ENCODE measurements at regions not wholly inside any gene's neighbourhood (a gene's known extent, or its start where the extent isn't known, plus 50 kb on each side); places are given as distances from the start of the nearest gene placed in this dataset.

DNA sequence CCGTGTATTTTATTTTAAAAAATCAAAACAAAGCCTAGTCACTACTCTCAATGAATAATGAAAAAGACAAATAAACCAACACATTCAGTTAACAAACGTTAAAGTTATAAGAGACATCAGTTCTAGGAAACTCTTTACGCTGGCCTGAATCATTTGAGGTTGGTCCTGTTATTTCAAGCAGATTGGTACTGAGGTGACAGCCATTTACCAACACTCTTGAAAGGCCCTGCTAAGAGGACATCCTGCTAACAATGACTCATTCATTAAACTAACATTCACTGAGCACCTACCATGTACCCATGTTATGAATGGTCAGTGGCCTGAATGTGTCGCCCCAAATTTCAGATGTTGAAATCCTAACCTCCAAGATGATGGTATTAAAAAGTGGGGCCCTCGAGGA is 57.1 kb upstream of the ADGRG2 start:
- CTCF ChIA-PET, result no interaction called here
- Mint-ChIP-seq H3K27ac (no peak overlapping the region), H3K4me1 (no peaks in the 10 kb centered on the region), H3K27me3 (ENCODE audit: low read depth) (no peaks in the 10 kb centered on the region; the same call in 1 of the 2 replicates), H3K9me3 (no peaks in the 10 kb centered on the region), H3K4me3 (no peak overlapping the region), H3K36me3 (no peaks in the 10 kb centered on the region)
- no peak for TF ChIP-seq ESRRA (CRISPR knock-in tag; IDR thresholded peaks at IDR 0.05; ENCODE audit: borderline replicate concordance)
- TF ChIP-seq, protein P1, sequence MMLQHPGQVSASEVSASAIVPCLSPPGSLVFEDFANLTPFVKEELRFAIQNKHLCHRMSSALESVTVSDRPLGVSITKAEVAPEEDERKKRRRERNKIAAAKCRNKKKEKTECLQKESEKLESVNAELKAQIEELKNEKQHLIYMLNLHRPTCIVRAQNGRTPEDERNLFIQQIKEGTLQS (CRISPR knock-in tag; conservative IDR thresholded peaks at IDR 0.05), result no peak
- TF ChIP-seq JAZF1 (CRISPR knock-in tag; IDR thresholded peaks at IDR 0.05), result no peak
- TF ChIP-seq MYBL2 (CRISPR knock-in tag; IDR thresholded peaks at IDR 0.05), result no peak
- TF ChIP-seq ARID4B (CRISPR knock-in tag; IDR thresholded peaks at IDR 0.05; ENCODE audit: borderline replicate concordance), result no peak
- no peak for TF ChIP-seq PRRX2 (CRISPR knock-in tag; IDR thresholded peaks at IDR 0.05)
- TF ChIP-seq FOXP1 (CRISPR knock-in tag; IDR thresholded peaks at IDR 0.05; ENCODE audit: borderline replicate concordance), result no peak
- TF ChIP-seq TP53 (CRISPR knock-in tag; IDR thresholded peaks at IDR 0.05), result no peak
- no peak for TF ChIP-seq RELA (CRISPR knock-in tag; IDR thresholded peaks at IDR 0.05; ENCODE audit: borderline replicate concordance)
- TF ChIP-seq, protein P2, sequence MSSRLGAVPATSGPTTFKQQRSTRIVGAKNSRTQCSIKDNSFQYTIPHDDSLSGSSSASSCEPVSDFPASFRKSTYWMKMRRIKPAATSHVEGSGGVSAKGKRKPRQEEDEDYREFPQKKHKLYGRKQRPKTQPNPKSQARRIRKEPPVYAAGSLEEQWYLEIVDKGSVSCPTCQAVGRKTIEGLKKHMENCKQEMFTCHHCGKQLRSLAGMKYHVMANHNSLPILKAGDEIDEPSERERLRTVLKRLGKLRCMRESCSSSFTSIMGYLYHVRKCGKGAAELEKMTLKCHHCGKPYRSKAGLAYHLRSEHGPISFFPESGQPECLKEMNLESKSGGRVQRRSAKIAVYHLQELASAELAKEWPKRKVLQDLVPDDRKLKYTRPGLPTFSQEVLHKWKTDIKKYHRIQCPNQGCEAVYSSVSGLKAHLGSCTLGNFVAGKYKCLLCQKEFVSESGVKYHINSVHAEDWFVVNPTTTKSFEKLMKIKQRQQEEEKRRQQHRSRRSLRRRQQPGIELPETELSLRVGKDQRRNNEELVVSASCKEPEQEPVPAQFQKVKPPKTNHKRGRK (CRISPR knock-in tag; IDR thresholded peaks at IDR 0.05; ENCODE audit: borderline replicate concordance), result no peak
- TF ChIP-seq, protein P3, sequence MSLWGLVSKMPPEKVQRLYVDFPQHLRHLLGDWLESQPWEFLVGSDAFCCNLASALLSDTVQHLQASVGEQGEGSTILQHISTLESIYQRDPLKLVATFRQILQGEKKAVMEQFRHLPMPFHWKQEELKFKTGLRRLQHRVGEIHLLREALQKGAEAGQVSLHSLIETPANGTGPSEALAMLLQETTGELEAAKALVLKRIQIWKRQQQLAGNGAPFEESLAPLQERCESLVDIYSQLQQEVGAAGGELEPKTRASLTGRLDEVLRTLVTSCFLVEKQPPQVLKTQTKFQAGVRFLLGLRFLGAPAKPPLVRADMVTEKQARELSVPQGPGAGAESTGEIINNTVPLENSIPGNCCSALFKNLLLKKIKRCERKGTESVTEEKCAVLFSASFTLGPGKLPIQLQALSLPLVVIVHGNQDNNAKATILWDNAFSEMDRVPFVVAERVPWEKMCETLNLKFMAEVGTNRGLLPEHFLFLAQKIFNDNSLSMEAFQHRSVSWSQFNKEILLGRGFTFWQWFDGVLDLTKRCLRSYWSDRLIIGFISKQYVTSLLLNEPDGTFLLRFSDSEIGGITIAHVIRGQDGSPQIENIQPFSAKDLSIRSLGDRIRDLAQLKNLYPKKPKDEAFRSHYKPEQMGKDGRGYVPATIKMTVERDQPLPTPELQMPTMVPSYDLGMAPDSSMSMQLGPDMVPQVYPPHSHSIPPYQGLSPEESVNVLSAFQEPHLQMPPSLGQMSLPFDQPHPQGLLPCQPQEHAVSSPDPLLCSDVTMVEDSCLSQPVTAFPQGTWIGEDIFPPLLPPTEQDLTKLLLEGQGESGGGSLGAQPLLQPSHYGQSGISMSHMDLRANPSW (CRISPR knock-in tag; conservative IDR thresholded peaks at IDR 0.05; ENCODE audit: low read depth), result no peak
- DNase-seq (ENCODE audit: low spot score) (no peak), ATAC-seq (no peak)
- POLR2A ChIA-PET, result no interaction called here

DNA sequence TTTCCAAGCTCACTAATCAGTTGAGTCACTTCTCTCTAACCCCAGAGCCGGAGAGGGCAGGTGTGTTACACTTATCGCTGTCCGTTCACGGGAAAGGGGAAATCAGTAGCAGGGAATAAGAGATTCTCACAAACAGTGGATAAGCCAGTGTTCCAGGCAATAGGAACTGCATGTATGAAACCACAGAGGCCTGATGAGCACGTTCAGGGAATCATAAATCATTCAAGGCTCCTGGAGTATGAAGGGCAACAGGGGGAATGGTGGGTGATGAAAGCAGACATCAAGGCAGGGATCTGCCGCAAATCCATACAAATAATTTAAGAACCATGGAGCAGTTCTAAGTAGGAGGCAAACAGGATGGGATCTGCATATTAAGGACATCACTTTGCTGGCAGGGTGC is 59.1 kb upstream of the ADGRG2 start:
- Mint-ChIP-seq H3K4me1 (no peaks in the 10 kb centered on the region), H3K9me3 (no peaks in the 10 kb centered on the region), H3K36me3 (no peaks in the 10 kb centered on the region), H3K27me3 (ENCODE audit: low read depth) (no peaks in the 10 kb centered on the region; the same call in 1 of the 2 replicates), H3K4me3 (no peak overlapping the region), H3K27ac (no peak overlapping the region)
- ChIA-PET CTCF (no interaction called here), POLR2A (no interaction called here)
- DNase-seq (ENCODE audit: low spot score) (no peak), ATAC-seq (no peak)
- TF ChIP-seq KAT7 (CRISPR knock-in tag; IDR thresholded peaks at IDR 0.05; ENCODE audit: borderline replicate concordance) (no peak), NR2C2 (CRISPR knock-in tag; IDR thresholded peaks at IDR 0.05) (no peak), PREB (CRISPR knock-in tag; IDR thresholded peaks at IDR 0.05; ENCODE audit: borderline replicate concordance) (no peak), E2F5 (CRISPR knock-in tag; IDR thresholded peaks at IDR 0.05) (no peak), CBFB (CRISPR knock-in tag; IDR thresholded peaks at IDR 0.05; ENCODE audit: low read depth) (no peak), NFE2L1 (CRISPR knock-in tag; IDR thresholded peaks at IDR 0.05) (no peak), CTCF (IDR thresholded peaks at IDR 0.05) (no peak), IRF1 (CRISPR knock-in tag; IDR thresholded peaks at IDR 0.05) (no peak), JAZF1 (CRISPR knock-in tag; IDR thresholded peaks at IDR 0.05) (no peak), ZNF416 (CRISPR knock-in tag; IDR thresholded peaks at IDR 0.05) (no peak)
- TF ChIP-seq, protein P4, sequence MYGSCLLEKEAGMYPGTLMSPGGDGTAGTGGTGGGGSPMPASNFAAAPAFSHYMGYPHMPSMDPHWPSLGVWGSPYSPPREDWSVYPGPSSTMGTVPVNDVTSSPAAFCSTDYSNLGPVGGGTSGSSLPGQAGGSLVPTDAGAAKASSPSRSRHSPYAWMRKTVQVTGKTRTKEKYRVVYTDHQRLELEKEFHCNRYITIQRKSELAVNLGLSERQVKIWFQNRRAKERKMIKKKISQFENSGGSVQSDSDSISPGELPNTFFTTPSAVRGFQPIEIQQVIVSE (CRISPR knock-in tag; IDR thresholded peaks at IDR 0.05; ENCODE audit: borderline replicate concordance), result no peak
